NT2/D1 (cell line): ENCODE measurements at regions not wholly inside any gene's neighbourhood (a gene's known extent, or its start where the extent isn't known, plus 50 kb on each side); places are given as distances from the start of the nearest gene placed in this dataset.

Experiments
- SUZ12 ChIP-seq: IDR thresholded peaks from 2 replicates; pipeline ENCODE4 v1.6.1; 2011; ENCODE audit not compliant: insufficient read length, insufficient read depth; ENCODE audit errors: extremely low read depth
- YY1 ChIP-seq: IDR thresholded peaks from 2 replicates; pipeline ENCODE4 v1.6.1; 2011; ENCODE audit not compliant: insufficient read length, insufficient read depth
- ZNF274 ChIP-seq: IDR thresholded peaks from 2 replicates; pipeline ENCODE4 v1.6.1; 2011; ENCODE audit warnings: mild to moderate bottlenecking, low read depth, low read length

DNA sequence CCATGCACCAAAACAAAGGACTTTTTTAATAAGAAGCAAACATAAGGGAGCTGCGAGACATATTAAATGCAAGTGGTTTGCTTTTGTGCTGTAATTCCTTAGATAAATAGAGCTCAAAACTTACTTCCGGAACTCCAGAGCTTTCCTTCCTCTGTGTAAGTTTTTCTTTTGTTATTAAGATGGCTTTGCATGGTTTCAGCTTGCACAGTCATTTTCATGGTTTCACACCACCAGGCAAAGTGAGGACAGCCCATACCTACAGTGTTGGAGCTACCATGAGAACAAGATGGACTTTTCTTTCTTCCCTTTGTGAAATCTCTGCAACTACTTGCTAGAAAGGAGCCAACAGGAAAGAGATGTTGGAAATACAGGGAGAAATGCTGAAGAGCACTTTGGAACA lies 368.0 kb downstream of the SETD4 start:
- no peak for TF ChIP-seq YY1
- no peak for TF ChIP-seq SUZ12
- TF ChIP-seq ZNF274: no peak
